GM18517 (cell line): ENCODE measurements at regions not wholly inside any gene's neighbourhood (a gene's known extent, or its start where the extent isn't known, plus 50 kb on each side); places are given as distances from the start of the nearest gene placed in this dataset.

Source experiments
- ATAC-seq: cut with Tn5 transposase; IDR thresholded peaks from one replicate; pipeline ENCODE4 v1.9.1; 2021; ENCODE audit warnings: mild to moderate bottlenecking, moderate library complexity; ENCODE audit not compliant: unreplicated experiment

DNA sequence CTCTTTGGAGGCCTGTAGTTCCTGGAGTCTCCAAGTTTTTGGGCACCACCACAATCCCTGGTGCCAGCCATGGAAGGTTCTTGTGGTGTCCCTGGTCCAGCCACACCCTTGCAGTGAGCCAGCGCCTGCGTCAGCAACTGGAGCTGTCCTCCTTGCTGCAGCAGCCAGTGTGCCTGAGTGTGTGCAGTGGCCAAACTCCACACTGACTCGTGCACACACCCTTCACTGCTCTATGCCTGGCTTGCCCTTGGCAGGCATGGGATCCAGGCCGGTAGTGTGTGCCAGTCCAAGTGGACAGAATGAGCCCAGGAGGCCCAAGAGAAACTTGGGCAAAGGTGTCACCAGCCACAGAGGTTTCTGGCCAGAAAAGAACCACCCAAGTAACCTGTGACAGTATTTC, 1074.0 kb downstream of the PCDH18 start:
- ATAC-seq = no peak

DNA sequence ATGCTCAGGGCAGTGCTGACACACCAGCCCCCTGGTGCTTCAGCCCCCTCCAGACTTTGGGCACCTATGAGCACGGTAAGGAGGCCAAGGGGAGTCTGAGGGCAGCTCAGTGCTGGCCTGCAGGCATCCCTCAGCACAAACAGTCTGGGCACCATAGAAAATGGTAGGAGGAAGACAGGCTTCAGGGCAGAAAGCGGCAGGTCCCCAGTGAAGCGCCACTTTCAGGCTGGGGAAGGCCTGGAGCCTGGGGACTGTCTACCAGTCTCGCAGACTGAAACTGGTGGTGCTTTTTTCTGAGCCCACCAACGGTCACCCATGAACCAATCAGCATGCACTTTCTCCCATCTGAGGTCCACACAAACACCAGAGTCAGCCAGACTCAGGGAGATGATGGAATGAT, 1074.7 kb downstream of the PCDH18 start:
- ATAC-seq = no peak

DNA sequence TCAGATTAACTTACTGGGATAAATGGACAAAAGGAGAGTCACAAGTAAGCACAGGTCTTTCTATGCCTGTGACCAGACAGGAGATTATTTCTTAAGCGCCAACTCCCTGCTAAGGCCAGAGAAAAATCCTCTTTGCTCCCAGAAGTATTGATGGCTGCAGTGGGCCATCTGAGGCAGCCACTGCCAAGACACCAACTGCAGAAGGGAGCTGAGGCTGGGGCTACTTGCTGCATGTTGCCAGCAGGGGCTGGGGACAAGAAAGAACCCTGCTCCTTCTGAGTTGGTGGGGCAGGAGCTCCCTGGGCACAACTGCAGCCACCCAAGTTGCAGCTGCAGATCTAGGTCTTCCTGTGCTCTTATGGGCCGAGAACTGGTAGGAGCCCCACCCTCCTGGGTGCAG, 1075.3 kb downstream of the PCDH18 start:
- no peak for ATAC-seq

GRCh38 chr4:136443006-136443405, 1089.3 kb downstream of the PCDH18 start:
- no peak for ATAC-seq

DNA sequence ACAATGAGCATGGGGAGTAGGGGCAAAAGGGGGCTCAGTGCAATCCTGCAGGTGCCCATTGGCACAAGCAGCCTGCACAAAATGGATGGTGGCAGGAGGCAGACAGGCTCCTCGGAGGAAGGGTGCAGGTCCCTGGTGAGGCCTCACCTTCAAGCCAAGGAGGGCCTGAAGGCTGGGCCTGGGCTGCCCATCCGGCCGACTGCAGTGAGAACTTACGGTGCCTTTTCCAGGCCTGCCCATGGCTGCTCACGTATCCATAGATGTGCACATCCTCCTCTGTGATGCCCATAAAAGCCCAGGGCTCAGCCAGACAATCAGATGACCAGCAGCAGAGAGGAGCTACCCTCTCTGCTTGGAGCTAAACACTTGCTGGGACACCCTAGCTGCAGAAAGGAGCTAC, 1089.8 kb downstream of the PCDH18 start:
- ATAC-seq = no peak

DNA sequence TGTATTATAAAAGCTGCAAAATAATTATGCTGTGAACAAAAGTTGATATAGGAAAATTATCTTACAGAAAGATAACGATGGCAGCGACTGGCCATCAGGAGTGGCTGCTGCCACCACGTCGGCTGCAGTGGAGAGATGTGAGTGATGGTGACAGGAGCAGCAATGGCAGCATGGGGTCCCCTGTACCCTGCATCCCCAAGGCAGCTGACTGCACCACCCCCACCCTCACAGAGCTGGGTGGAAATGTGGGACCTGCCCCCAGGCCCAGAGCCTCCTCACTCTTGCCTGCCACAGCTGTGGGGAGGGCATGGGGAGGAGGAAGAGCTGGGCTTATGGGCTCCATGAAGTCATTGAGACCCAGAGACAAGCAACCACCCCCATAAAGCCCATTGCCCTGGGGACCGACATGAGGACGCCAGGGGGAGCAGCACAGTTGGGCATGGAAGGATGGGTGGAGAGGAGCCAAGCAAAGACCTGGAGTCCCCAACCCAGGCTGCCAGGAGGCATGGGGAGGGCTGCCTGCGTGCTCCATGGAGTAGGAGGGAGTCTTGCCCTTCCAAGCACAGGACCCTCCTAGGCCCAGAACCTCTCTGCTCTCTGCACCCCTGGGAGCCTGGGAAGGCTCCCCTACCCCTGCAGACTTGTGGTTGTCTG, 1090.5 kb downstream of the PCDH18 start:
- no peak for ATAC-seq

- no peak for ATAC-seq
These were observed 1093.6 kb downstream of the PCDH18 start for GRCh38 chr4:136438645-136439044.

DNA sequence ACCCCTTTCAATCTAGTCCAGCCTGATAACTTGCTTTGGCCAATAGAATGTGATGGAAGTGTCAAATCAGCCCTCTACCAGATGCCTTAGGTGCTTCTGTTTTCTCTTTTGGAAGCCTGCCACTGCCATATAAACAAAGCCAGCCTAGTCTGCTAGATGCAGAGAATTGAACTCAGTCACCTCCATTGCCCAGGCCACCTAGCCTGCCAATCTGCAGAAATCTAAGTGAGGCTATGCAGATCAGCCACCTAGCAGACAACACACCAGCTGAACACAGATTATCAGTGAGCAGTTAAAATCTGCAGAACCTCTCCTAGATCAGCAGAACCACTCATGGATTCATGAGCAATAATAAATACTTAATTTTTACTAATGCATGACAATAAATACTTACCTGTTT, 1108.2 kb downstream of the PCDH18 start:
- ATAC-seq = no peak

GRCh38 chr4:136414981-136415380, 1117.3 kb downstream of the PCDH18 start:
- no peak for ATAC-seq

DNA sequence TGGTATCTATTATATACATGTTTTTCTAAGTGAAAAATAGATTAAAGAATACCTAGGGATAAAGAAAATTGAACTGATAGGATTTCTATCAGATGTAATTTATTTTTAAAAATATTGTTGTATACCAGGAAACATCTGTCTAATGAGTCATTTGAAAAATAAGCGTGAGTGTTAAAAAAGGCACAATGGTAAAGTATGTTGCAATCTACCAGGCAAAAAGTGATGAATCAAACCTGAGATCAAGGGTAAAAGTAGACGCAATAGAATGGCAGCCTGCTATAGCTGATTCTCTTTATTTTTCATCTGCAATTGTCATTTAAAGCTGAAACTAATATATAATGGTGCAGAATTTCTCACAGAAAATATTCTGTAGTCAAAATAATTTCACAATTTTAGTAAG, 1119.6 kb downstream of the PCDH18 start:
- no peak for ATAC-seq

DNA sequence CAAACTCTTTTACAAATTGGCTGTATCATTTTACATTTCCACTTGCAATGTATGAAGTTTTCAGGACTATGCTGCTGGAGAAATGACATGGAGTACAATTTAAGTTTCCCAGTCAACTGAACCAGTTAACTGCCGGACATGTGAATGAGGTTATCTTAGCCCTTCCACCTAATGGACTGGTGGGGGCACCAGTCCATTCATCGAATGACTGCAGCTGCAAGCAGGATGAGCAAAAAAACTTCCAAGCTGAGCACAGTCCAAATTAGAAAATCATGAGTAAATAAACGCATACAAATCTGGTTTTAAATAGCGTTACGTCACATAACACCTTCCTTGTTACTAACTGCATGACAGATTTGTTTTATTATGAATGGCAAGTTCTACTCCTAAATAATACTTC, 1131.5 kb downstream of the PCDH18 start:
- no peak for ATAC-seq

DNA sequence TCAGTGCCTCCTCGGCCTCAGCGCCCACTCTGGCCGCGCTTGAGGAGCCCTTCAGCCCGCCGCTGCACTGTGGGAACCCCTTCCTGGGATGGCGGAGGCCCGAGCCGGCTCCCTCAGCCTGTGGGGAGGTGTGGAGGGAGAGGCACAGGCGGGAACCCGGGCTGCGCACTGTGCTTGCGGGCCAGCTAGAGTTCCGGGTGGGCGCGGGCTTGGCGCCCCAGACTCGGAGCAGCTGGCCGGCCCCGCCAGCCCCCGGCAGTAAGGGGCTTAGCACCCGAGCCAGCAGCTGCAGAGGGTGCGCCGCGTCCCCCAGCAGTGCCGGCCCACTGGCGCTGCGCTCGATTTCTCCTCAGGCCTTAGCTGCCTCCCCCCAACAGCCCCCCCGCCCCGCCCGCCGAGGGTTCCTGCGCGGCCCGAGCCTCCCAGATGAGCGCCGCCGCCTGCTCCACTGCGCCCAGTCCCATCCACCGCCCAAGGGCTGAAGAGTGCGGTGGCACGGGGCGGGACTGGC, 1137.0 kb downstream of the PCDH18 start:
- no peak for ATAC-seq

DNA sequence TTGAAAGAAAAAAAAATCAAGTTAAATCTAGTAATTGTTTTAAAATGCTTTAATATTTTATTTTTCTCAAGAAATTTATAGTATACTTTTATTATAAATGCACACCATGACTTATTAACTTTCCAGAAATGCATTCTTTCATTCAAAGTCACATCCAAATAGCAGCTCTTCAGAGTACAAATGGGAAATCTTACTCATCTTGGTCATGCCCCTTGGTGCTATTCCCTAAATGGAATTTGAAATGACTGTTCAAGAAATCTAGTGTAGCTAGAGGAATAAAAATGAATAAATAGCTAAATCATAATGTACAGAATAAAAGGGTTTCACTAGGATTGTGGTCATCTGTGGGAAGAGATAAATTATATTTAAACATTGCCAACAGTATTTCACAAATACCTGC, 1139.7 kb downstream of the PCDH18 start:
- ATAC-seq = no peak

DNA sequence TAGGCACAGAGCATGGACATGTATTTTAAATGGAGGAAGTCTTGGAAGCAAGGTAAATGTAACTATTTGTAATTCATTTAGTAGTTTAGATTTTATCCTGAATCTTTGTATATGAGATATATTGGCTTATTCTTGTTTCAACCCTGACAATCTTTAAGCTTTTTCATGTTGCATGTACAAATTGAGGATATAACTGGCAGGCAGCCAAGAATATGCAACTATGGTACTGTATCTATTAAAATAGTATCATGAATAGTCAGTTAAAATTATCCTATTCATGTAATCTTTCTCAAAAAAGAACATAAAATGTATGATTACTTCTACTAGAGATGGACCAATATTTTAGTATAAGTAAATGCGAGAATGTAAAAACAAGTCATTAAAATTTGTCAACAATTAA, 1141.5 kb downstream of the PCDH18 start:
- no peak for ATAC-seq

DNA sequence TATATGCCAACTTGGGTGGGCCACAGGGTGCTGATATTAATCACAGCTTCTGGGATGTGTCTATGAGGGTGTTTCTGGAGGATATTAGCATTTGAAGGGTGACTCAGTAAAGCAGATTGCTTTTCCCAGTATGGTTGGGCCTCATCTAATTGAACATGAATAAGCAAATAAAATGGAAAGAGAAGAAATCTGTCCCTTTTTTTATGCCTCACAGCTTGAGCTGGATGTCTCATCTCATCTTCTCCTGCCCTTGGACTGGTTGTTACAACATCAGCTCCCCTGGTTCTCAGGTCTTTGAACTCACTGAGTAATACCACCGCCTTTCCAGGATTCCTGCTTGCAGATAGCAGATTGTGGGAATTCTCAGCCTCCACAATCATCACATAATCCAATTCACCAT, 1149.2 kb downstream of the PCDH18 start:
- ATAC-seq = no peak

DNA sequence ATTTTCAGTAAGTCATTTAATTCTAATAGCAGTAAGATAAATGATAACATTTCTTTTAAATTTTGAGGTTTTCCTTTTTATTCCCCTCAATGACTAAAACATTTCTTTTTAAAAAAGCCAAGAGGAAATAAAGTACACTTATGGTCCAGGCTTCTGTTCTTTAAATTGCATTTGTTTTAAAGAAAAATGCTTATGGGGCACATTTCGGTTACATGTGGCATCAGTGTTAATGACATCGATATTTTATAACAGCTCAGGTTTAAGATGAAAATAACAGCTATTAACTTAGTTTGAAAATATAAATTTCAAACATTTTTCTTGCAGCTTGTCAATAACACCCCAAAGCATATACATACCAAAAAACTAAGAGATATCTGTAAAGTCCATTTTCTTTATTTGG, 1161.1 kb downstream of the PCDH18 start:
- ATAC-seq = no peak

DNA sequence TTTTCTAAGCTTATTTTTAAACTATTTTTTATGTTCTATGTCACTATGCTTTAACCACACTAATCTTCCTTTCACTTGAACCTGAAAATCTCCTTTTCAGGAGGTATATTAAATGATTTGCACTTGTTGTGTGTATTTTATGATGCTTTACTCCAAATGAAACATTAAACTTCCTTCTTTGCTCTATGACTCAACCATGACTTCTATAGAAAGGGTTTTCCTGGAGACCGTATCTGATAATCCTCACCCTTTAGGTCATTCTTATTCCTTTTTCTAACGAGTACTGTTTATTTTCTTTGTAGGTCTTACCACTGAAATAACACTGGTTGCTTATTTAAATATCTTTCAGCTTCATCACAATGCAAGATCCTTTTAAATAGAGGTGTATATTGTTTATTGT, 1163.2 kb downstream of the PCDH18 start:
- ATAC-seq = no peak

DNA sequence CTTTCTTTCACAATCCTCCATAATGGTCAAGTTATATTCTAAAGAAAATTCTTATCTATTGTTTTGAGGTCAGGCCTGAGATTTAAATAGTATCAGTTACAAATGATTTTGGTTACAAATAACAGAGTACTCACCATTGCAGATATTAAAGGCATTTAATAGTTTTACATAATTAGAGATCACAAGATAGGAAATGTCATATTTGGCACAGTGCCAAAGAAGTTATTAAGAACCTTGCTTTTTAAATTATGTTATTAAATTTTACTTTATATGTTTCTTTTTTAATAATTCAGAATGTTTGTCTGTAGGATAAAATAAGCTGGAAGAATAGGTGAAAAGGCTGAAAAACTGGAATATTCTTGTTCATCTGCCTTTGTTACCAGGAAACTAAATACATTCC, 1174.7 kb downstream of the PCDH18 start:
- no peak for ATAC-seq

- ATAC-seq = no peak
These were observed 1176.3 kb downstream of the PCDH18 start for GRCh38 chr4:136355970-136356369.

GRCh38 chr4:136343340-136343739, 1189.0 kb downstream of the PCDH18 start:
- no peak for ATAC-seq

- no peak for ATAC-seq
These were observed 1189.6 kb downstream of the PCDH18 start for GRCh38 chr4:136342666-136343065.

DNA sequence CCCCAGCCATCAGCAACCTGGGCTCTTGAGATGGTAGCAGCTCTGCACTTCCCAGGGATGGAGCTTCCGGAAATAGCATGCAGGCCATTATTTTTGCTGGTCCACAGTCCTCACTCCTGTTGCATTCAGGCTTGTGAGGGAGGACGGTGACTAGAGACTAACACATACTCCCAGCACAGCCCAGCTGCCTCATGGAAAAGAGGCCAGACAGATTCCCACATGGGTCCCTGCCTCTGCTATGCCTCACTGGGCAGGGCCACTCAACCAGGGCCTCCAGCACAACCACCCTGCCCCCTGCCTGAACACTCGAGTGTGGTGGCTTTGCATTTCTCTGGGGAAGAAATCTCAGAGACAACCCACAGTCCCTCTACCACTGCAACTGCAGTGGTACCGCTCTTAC, 1195.1 kb downstream of the PCDH18 start:
- no peak for ATAC-seq

GRCh38 chr4:136336479-136336878, 1195.8 kb downstream of the PCDH18 start:
- no peak for ATAC-seq
